ENCODE measurements at regions not wholly inside any gene's neighbourhood (a gene's known extent, or its start where the extent isn't known, plus 50 kb on each side); places are given as distances from the start of the nearest gene placed in this dataset.

DNA sequence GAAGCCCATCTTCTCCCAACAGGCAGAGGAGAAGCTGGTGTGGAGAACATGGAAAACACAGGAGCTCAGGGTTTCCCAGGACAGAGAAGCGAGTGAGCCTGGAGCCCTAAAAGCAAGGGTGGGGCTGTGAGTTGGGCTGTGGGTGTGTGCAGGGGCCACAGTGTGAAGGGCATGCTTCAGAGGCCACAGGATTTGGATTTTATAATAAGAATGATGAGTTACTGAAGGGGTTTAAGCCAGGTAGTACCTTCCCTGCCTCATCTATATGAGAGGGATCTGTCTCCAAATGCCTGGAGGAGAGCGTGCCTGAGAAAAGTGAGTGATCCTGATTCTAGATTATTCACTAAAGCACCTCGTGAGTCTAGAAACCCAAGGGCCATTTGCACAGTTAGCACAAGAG is 106.8 kb downstream of the VPREB1 start:
- no peak for TF ChIP-seq EZH2 (IDR thresholded peaks at IDR 0.05)
- no peak for TF ChIP-seq POLR2AphosphoS5 (IDR thresholded peaks at IDR 0.05; ENCODE audit: borderline replicate concordance, low read depth, low read length)

Data from SK-N-MC (cell line).